IgD-negative memory B cell (primary cell): ENCODE measurements at regions not wholly inside any gene's neighbourhood (a gene's known extent, or its start where the extent isn't known, plus 50 kb on each side); places are given as distances from the start of the nearest gene placed in this dataset.

Experiments
- H3K27ac Mint-ChIP-seq, 3 donors: one replicate each; pipeline ENCODE4 v1.8.0; 2020 to 2022; ENCODE audit warnings: mild to moderate bottlenecking in 3 of 3, mixed read lengths in 3 of 3, moderate library complexity in 1 of 3
- H3K27me3 Mint-ChIP-seq: one replicate; pipeline ENCODE4 v1.8.0; 2021; ENCODE audit warnings: mixed read lengths
- H3K36me3 Mint-ChIP-seq: one replicate; pipeline ENCODE4 v1.8.0; 2020; ENCODE audit warnings: mild to moderate bottlenecking, mixed read lengths
- H3K4me1 Mint-ChIP-seq, 3 donors: one replicate each; pipeline ENCODE4 v1.8.0; 2020 to 2022; ENCODE audit warnings: mixed read lengths in 3 of 3, mild to moderate bottlenecking in 1 of 3
- H3K4me3 Mint-ChIP-seq, 4 donors: one replicate each; pipeline ENCODE4 v1.8.0; 2020 to 2022; ENCODE audit warnings: mild to moderate bottlenecking in 4 of 4, mixed read lengths in 4 of 4, moderate library complexity in 3 of 4
- H3K9me3 Mint-ChIP-seq, 3 donors: one replicate each; pipeline ENCODE4 v1.8.0; 2020 to 2021; ENCODE audit warnings: mixed read lengths in 3 of 3, mild to moderate bottlenecking in 1 of 3

GRCh38 chr3:127488740-127489139, 101.8 kb downstream of the TPRA1 start:
- H3K27me3 Mint-ChIP-seq = peaks cover 18% of the 10 kb centered on the region
- peaks cover 0 to 5% (median 2%) of the 10 kb centered on the region in 3 donors for H3K9me3 Mint-ChIP-seq
- H3K4me1 Mint-ChIP-seq = peaks cover 0 to 3% (median 0%) of the 10 kb centered on the region in 3 donors
- H3K4me3 Mint-ChIP-seq = no peak overlapping the region
- no peak overlapping the region for H3K27ac Mint-ChIP-seq
- no peaks in the 10 kb centered on the region for H3K36me3 Mint-ChIP-seq

- Mint-ChIP-seq H3K27me3 (peaks cover 21% of the 10 kb centered on the region), H3K4me3 (no peak overlapping the region), H3K27ac (no peak overlapping the region), H3K36me3 (no peaks in the 10 kb centered on the region), H3K4me1 (peaks cover 0 to 3% (median 0%) of the 10 kb centered on the region in 3 donors), H3K9me3 (peaks cover 0 to 5% (median 2%) of the 10 kb centered on the region in 3 donors)
These were observed 102.3 kb downstream of the TPRA1 start for GRCh38 chr3:127488141-127488672.

- no peak overlapping the region for H3K4me3 Mint-ChIP-seq
- no peaks in the 10 kb centered on the region for H3K36me3 Mint-ChIP-seq
- H3K4me1 Mint-ChIP-seq = peaks cover 0 to 3% (median 0%) of the 10 kb centered on the region in 3 donors
- peaks cover 25% of the 10 kb centered on the region for H3K27me3 Mint-ChIP-seq
- H3K27ac Mint-ChIP-seq = no peak overlapping the region
- peaks cover 0 to 5% (median 2%) of the 10 kb centered on the region in 3 donors for H3K9me3 Mint-ChIP-seq
These were observed 103.3 kb downstream of the TPRA1 start for GRCh38 chr3:127487196-127487595.

- Mint-ChIP-seq H3K36me3 (no peaks in the 10 kb centered on the region), H3K9me3 (peaks cover 0 to 5% (median 2%) of the 10 kb centered on the region in 3 donors), H3K27ac (no peak overlapping the region), H3K4me3 (no peak overlapping the region), H3K27me3 (peaks cover 27% of the 10 kb centered on the region), H3K4me1 (peaks cover 0 to 3% (median 0%) of the 10 kb centered on the region in 3 donors)
These were observed 104.1 kb downstream of the TPRA1 start for GRCh38 chr3:127486321-127486944.

GRCh38 chr3:127485396-127486170, 105.0 kb downstream of the TPRA1 start:
- Mint-ChIP-seq H3K27ac (no peak overlapping the region), H3K4me3 (no peak overlapping the region), H3K9me3 (peaks cover 0 to 2% (median 0%) of the 10 kb centered on the region in 3 donors), H3K27me3 (peaks cover 27% of the 10 kb centered on the region), H3K4me1 (peaks cover 0 to 3% (median 0%) of the 10 kb centered on the region in 3 donors), H3K36me3 (no peaks in the 10 kb centered on the region)

- Mint-ChIP-seq H3K4me1 (peaks cover 0 to 3% (median 0%) of the 10 kb centered on the region in 3 donors), H3K9me3 (peaks cover 0 to 1% (median 0%) of the 10 kb centered on the region in 3 donors), H3K27me3 (peaks cover 27% of the 10 kb centered on the region), H3K27ac (no peak overlapping the region), H3K4me3 (no peak overlapping the region), H3K36me3 (no peaks in the 10 kb centered on the region)
These were observed 105.7 kb downstream of the TPRA1 start for GRCh38 chr3:127484601-127485388.

- no peaks in the 10 kb centered on the region for H3K9me3 Mint-ChIP-seq
- no peak overlapping the region for H3K27ac Mint-ChIP-seq
- H3K4me3 Mint-ChIP-seq = no peak overlapping the region
- peaks cover 26% of the 10 kb centered on the region for H3K27me3 Mint-ChIP-seq
- no peaks in the 10 kb centered on the region for H3K36me3 Mint-ChIP-seq
- H3K4me1 Mint-ChIP-seq = peaks cover 0 to 3% (median 0%) of the 10 kb centered on the region in 3 donors
These were observed 106.5 kb downstream of the TPRA1 start for GRCh38 chr3:127483902-127484591.

- H3K27me3 Mint-ChIP-seq = peaks cover 19% of the 10 kb centered on the region
These were observed 107.4 kb downstream of the TPRA1 start for GRCh38 chr3:127483005-127483641.

GRCh38 chr3:127482216-127483004, 108.1 kb downstream of the TPRA1 start:
- Mint-ChIP-seq H3K9me3 (no peaks in the 10 kb centered on the region), H3K27ac (no peak overlapping the region), H3K27me3 (peaks cover 19% of the 10 kb centered on the region), H3K4me1 (peaks cover 0 to 3% (median 0%) of the 10 kb centered on the region in 3 donors), H3K4me3 (no peak overlapping the region), H3K36me3 (no peaks in the 10 kb centered on the region)

More at GRCh38 chr3:127483005-127483641, 107.4 kb downstream of the TPRA1 start:
- no peaks in the 10 kb centered on the region for H3K9me3 Mint-ChIP-seq
- no peaks in the 10 kb centered on the region for H3K36me3 Mint-ChIP-seq
- H3K4me1 Mint-ChIP-seq = peaks cover 0 to 3% (median 0%) of the 10 kb centered on the region in 3 donors
- no peak overlapping the region for H3K4me3 Mint-ChIP-seq
- no peak overlapping the region for H3K27ac Mint-ChIP-seq

GRCh38 chr3:127480196-127480954, 110.2 kb downstream of the TPRA1 start:
- no peak overlapping the region for H3K27ac Mint-ChIP-seq
- no peaks in the 10 kb centered on the region for H3K36me3 Mint-ChIP-seq
- no peak overlapping the region for H3K4me3 Mint-ChIP-seq
- peaks cover 14% of the 10 kb centered on the region for H3K27me3 Mint-ChIP-seq
- no peaks in the 10 kb centered on the region for H3K4me1 Mint-ChIP-seq
- H3K9me3 Mint-ChIP-seq = peaks cover 0 to 2% (median 0%) of the 10 kb centered on the region in 3 donors

GRCh38 chr3:127479449-127479848, 111.1 kb downstream of the TPRA1 start:
- Mint-ChIP-seq H3K27me3 (peaks cover 18% of the 10 kb centered on the region), H3K4me1 (no peaks in the 10 kb centered on the region), H3K4me3 (no peak overlapping the region), H3K9me3 (peaks cover 0 to 2% (median 0%) of the 10 kb centered on the region in 3 donors), H3K27ac (no peak overlapping the region), H3K36me3 (no peaks in the 10 kb centered on the region)

- H3K9me3 Mint-ChIP-seq = peaks cover 0 to 4% (median 0%) of the 10 kb centered on the region in 3 donors
- H3K36me3 Mint-ChIP-seq = no peaks in the 10 kb centered on the region
- H3K4me3 Mint-ChIP-seq = no peak overlapping the region
- H3K4me1 Mint-ChIP-seq = no peaks in the 10 kb centered on the region
- peaks cover 15% of the 10 kb centered on the region for H3K27me3 Mint-ChIP-seq
- no peak overlapping the region for H3K27ac Mint-ChIP-seq
These were observed 111.6 kb downstream of the TPRA1 start for GRCh38 chr3:127478922-127479321.

GRCh38 chr3:127477396-127477795, 113.1 kb downstream of the TPRA1 start:
- H3K9me3 Mint-ChIP-seq = peaks cover 0 to 4% (median 0%) of the 10 kb centered on the region in 3 donors
- H3K27ac Mint-ChIP-seq = no peak overlapping the region
- H3K27me3 Mint-ChIP-seq = peaks cover 6% of the 10 kb centered on the region
- H3K4me3 Mint-ChIP-seq = no peak overlapping the region
- no peaks in the 10 kb centered on the region for H3K4me1 Mint-ChIP-seq
- no peaks in the 10 kb centered on the region for H3K36me3 Mint-ChIP-seq
